H9 (cell line): ENCODE measurements at regions not wholly inside any gene's neighbourhood (a gene's known extent, or its start where the extent isn't known, plus 50 kb on each side); places are given as distances from the start of the nearest gene placed in this dataset.
A peak's percentile ranks its signal among the peaks of the same experiment; 100 is the strongest.

Experiments
- DNase-seq: peaks from one replicate; pipeline ENCODE4 v3.0.0-alpha.2; 2017
- H2AFZ ChIP-seq: one replicate; pipeline ENCODE4 v1.6.1; 2013; ENCODE audit warnings: mild to moderate bottlenecking, low read length, control low read depth, moderate library complexity
- H2AK5ac ChIP-seq: 2 replicates; pipeline ENCODE4 v1.6.1; 2013; ENCODE audit warnings: low read length, control low read depth, mixed read lengths; ENCODE audit not compliant: insufficient read length
- H2BK120ac ChIP-seq: one replicate; pipeline ENCODE4 v1.6.1; 2013; ENCODE audit warnings: low read depth, mild to moderate bottlenecking, low read length, control low read depth, inconsistent platforms; ENCODE audit not compliant: poor library complexity, severe bottlenecking
- H2BK12ac ChIP-seq: 2 replicates; pipeline ENCODE4 v1.6.1; 2013; ENCODE audit warnings: low read length, control low read depth, mixed read lengths, low read depth; ENCODE audit not compliant: insufficient read length
- H2BK15ac ChIP-seq: 2 replicates; pipeline ENCODE4 v1.6.1; 2013; ENCODE audit warnings: low read depth, low read length, control low read depth
- H2BK20ac ChIP-seq: one replicate; pipeline ENCODE4 v1.6.1; 2013; ENCODE audit warnings: low read depth, mild to moderate bottlenecking, low read length, control low read depth, inconsistent platforms; ENCODE audit not compliant: poor library complexity, severe bottlenecking
- H2BK5ac ChIP-seq: 2 replicates; pipeline ENCODE4 v1.6.1; 2013; ENCODE audit warnings: low read length, control low read depth, mixed read lengths; ENCODE audit not compliant: insufficient read length
- H3K14ac ChIP-seq: 2 replicates; pipeline ENCODE4 v1.6.1; 2013; ENCODE audit warnings: low read length, control low read depth; ENCODE audit not compliant: insufficient read depth
- H3K18ac ChIP-seq: 2 replicates; pipeline ENCODE4 v1.6.1; 2013; ENCODE audit warnings: low read depth, mild to moderate bottlenecking, mixed read lengths, low read length, control low read depth; ENCODE audit not compliant: insufficient read length
- H3K23ac ChIP-seq: 2 replicates; pipeline ENCODE4 v1.6.1; 2013; ENCODE audit warnings: low read length, control low read depth, mixed read lengths, low read depth; ENCODE audit not compliant: insufficient read length
- H3K23me2 ChIP-seq: 2 replicates; pipeline ENCODE4 v1.6.1; 2013; ENCODE audit warnings: low read depth, mild to moderate bottlenecking, mixed read lengths, low read length, control low read depth; ENCODE audit not compliant: insufficient read length, poor library complexity, severe bottlenecking
- H3K27ac ChIP-seq: 2 replicates; pipeline ENCODE4 v1.5.1; 2013; ENCODE audit warnings: low read length, control low read depth, mixed read lengths, low read depth; ENCODE audit not compliant: insufficient read length
- H3K27me3 ChIP-seq: 2 replicates; pipeline ENCODE4 v1.6.1; 2013; ENCODE audit warnings: low read length, control low read depth, inconsistent platforms; ENCODE audit not compliant: insufficient read depth
- H3K4ac ChIP-seq: 2 replicates; pipeline ENCODE4 v1.6.1; 2013; ENCODE audit warnings: low read depth, mild to moderate bottlenecking, control low read depth, inconsistent platforms, low read length, moderate library complexity
- H3K4me1 ChIP-seq: 2 replicates; pipeline ENCODE4 v1.6.1; 2013; ENCODE audit warnings: low read length, control low read depth, inconsistent platforms; ENCODE audit not compliant: insufficient read depth
- H3K4me2 ChIP-seq: 2 replicates; pipeline ENCODE4 v1.6.1; 2013; ENCODE audit warnings: low read length, control low read depth, mixed read lengths; ENCODE audit not compliant: insufficient read length, insufficient read depth
- H3K56ac ChIP-seq: 2 replicates; pipeline ENCODE4 v1.6.1; 2013; ENCODE audit warnings: low read depth, mild to moderate bottlenecking, mixed read lengths, low read length, control low read depth; ENCODE audit not compliant: insufficient read length
- H3K79me1 ChIP-seq: 2 replicates; pipeline ENCODE4 v1.6.1; 2013; ENCODE audit warnings: low read depth, mild to moderate bottlenecking, moderate library complexity, low read length, control low read depth, inconsistent platforms; ENCODE audit not compliant: insufficient read depth, poor library complexity, severe bottlenecking
- H3K79me2 ChIP-seq: 2 replicates; pipeline ENCODE4 v1.6.1; 2013; ENCODE audit warnings: low read length, control low read depth, inconsistent platforms; ENCODE audit not compliant: insufficient read depth
- H3K9ac ChIP-seq: 2 replicates; pipeline ENCODE4 v1.6.1; 2013; ENCODE audit warnings: low read length, control low read depth, mixed read lengths; ENCODE audit not compliant: insufficient read length; ENCODE audit errors: extremely low read depth
- H3K9me3 ChIP-seq: one replicate; pipeline ENCODE4 v1.6.1; 2013; ENCODE audit warnings: low read depth, low read length, inconsistent platforms; ENCODE audit not compliant: control insufficient read depth
- H3T11ph ChIP-seq: one replicate; pipeline ENCODE4 v1.6.1; 2013; ENCODE audit warnings: mild to moderate bottlenecking, low read length, control low read depth, inconsistent platforms
- H4K20me1 ChIP-seq: one replicate; pipeline ENCODE4 v1.6.1; 2013; ENCODE audit not compliant: control insufficient read depth, insufficient read length, insufficient read depth
- H4K5ac ChIP-seq: 2 replicates; pipeline ENCODE4 v1.6.1; 2013; ENCODE audit warnings: low read depth, mild to moderate bottlenecking, mixed read lengths, low read length, control low read depth; ENCODE audit not compliant: insufficient read length
- H4K8ac ChIP-seq: replicated peaks from 2 replicates; pipeline ENCODE4 v1.6.1; 2013; ENCODE audit warnings: low read length, control low read depth, mixed read lengths, low read depth; ENCODE audit not compliant: insufficient read length
- H4K91ac ChIP-seq: 2 replicates; pipeline ENCODE4 v1.6.1; 2013; ENCODE audit warnings: low read depth, mild to moderate bottlenecking, moderate library complexity, mixed read lengths, low read length, control low read depth; ENCODE audit not compliant: insufficient read length
- H3K27ac Mint-ChIP-seq, 3 experiments: 2 replicates in 2 of 3; 3 replicates in 1 of 3; pipeline ENCODE4 v1.8.0; 2020 to 2021; ENCODE audit warnings: mixed read lengths in 3 of 3, mild to moderate bottlenecking in 1 of 3, moderate library complexity in 1 of 3
- H3K27me3 Mint-ChIP-seq: 2 replicates; pipeline ENCODE4 v1.8.0; 2021; ENCODE audit warnings: low read depth, mild to moderate bottlenecking, moderate library complexity, mixed read lengths
- H3K36me3 Mint-ChIP-seq, 3 experiments: 2 replicates in 2 of 3; 3 replicates in 1 of 3; pipeline ENCODE4 v1.8.0; 2020 to 2021; ENCODE audit warnings: low read depth in 3 of 3, mixed read lengths in 3 of 3; ENCODE audit not compliant: insufficient read depth in 1 of 3
- H3K4me1 Mint-ChIP-seq, 2 experiments: 2 replicates each; pipeline ENCODE4 v1.8.0; 2020; ENCODE audit warnings: mixed read lengths in 2 of 2
- H3K4me3 Mint-ChIP-seq, 2 experiments: 2 replicates in 1 of 2; 3 replicates in 1 of 2; pipeline ENCODE4 v1.8.0; 2020 to 2021; ENCODE audit warnings: mild to moderate bottlenecking in 2 of 2, mixed read lengths in 2 of 2, moderate library complexity in 1 of 2
- H3K9me3 Mint-ChIP-seq, 2 experiments: 2 replicates in 1 of 2; 3 replicates in 1 of 2; pipeline ENCODE4 v1.8.0; 2020; ENCODE audit warnings: mild to moderate bottlenecking in 2 of 2, mixed read lengths in 2 of 2, moderate library complexity in 1 of 2
- WGBS: extraction: QIAGEN DNeasy Blood & Tissue Kit; methylation state at CpG from one replicate; pipeline ENCODE4 v1.1.7; 2013; ENCODE audit warnings: missing lambda C conversion rate, low lambda C conversion rate, mixed read lengths; ENCODE audit not compliant: insufficient read length; ENCODE audit errors: extremely low coverage; 5-methylcytosine and 5-hydroxymethylcytosine counted together
- TF ChIP-seq, protein P1 (sequence below): fragments of 200-600 bp; sonication (generic); conservative IDR thresholded peaks from 3 replicates; pipeline ENCODE4 v1.8.0; 2021; ENCODE audit warnings: antibody characterized with exemption, mild to moderate bottlenecking

DNA sequence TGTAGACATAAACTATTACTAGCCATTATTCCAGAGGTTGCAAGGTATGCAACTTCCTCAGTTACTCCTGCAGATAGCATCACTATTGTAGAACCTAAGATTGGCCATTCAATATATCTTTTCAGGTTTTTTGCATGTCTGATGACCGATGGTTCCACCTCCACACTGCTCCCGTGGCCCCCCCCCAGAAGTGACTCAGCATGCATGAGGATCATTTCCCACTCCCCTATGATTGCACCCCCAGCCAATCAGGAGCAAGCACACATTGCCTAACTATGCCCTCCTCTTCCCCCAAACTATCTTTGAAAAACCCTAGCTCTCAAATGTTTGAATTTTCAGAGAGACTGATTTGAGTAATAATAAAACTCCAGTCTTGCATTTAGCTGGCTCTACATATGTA, 601.4 kb upstream of the TLE4 start:
- Mint-ChIP-seq H3K27me3 (no peaks in the 10 kb centered on the region), H3K27ac (peak overlapping the region in 1 of 3 experiments; percentile 58; a peak in 2 of 7 replicates), H3K4me1 (peaks cover 43 to 47% of the 10 kb centered on the region in 2 experiments), H3K36me3 (peaks cover 0 to 8% (median 2%) of the 10 kb centered on the region in 3 experiments; a peak in 4 of 7 replicates), H3K9me3 (peaks cover 3% of the 10 kb centered on the region in 2 experiments; a peak in 3 of 5 replicates), H3K4me3 (no peak overlapping the region)
- Histone ChIP-seq H2BK120ac (no peak overlapping the region), H3K4me2 (no peak overlapping the region), H3K14ac (no peak overlapping the region), H2BK12ac (no peak overlapping the region), H3K4me1 (peaks cover 15% of the 10 kb centered on the region; the same call in 1 of the 2 replicates), H3K18ac (no peak overlapping the region), H4K20me1 (no peaks in the 10 kb centered on the region), H2AFZ (no peak overlapping the region), H3K27me3 (no peaks in the 10 kb centered on the region), H2AK5ac (no peak overlapping the region), H2BK15ac (no peak overlapping the region), H2BK20ac (no peak overlapping the region), H2BK5ac (no peak overlapping the region), H3K9ac (no peak overlapping the region), H3T11ph (no peak overlapping the region), H3K27ac (no peak overlapping the region), H3K79me1 (no peaks in the 10 kb centered on the region), H3K56ac (no peak overlapping the region), H3K23ac (no peak overlapping the region), H3K9me3 (no peaks in the 10 kb centered on the region), H3K79me2 (no peaks in the 10 kb centered on the region), H3K4ac (no peak overlapping the region), H4K91ac (no peak overlapping the region), H4K5ac (no peak overlapping the region), H4K8ac (no peak overlapping the region), H3K23me2 (no peaks in the 10 kb centered on the region)
- no CpG with 5 or more reads among the region's 2 CpGs for WGBS
- TF ChIP-seq, protein P1, sequence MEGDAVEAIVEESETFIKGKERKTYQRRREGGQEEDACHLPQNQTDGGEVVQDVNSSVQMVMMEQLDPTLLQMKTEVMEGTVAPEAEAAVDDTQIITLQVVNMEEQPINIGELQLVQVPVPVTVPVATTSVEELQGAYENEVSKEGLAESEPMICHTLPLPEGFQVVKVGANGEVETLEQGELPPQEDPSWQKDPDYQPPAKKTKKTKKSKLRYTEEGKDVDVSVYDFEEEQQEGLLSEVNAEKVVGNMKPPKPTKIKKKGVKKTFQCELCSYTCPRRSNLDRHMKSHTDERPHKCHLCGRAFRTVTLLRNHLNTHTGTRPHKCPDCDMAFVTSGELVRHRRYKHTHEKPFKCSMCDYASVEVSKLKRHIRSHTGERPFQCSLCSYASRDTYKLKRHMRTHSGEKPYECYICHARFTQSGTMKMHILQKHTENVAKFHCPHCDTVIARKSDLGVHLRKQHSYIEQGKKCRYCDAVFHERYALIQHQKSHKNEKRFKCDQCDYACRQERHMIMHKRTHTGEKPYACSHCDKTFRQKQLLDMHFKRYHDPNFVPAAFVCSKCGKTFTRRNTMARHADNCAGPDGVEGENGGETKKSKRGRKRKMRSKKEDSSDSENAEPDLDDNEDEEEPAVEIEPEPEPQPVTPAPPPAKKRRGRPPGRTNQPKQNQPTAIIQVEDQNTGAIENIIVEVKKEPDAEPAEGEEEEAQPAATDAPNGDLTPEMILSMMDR = no peak
- DNase-seq = no peak
